ENCODE measurements at regions not wholly inside any gene's neighbourhood (a gene's known extent, or its start where the extent isn't known, plus 50 kb on each side); places are given as distances from the start of the nearest gene placed in this dataset.

GRCh38 chr2:39550701-39551285 is 113.7 kb upstream of the MAP4K3 start (continued):
- TF ChIP-seq SMAD1 (IDR thresholded peaks at IDR 0.05; ENCODE audit: low read depth, partially characterized antibody) (no peak), EP300 (IDR thresholded peaks at IDR 0.05; ENCODE audit: borderline replicate concordance in 1 of 2, control insufficient read depth in 1 of 2, low read depth in 2 of 2, low read length in 2 of 2) (no peak), POU2F2 (IDR thresholded peaks at IDR 0.05; ENCODE audit: borderline replicate concordance, low read depth, low read length) (no peak), PAX8 (IDR thresholded peaks at IDR 0.05) (no peak), HSF1 (IDR thresholded peaks at IDR 0.05; ENCODE audit: low read depth, low read length) (no peak)

GRCh38 chr2:39558906-39559305 is 106.8 kb upstream of the TMEM178A start:
- no peak overlapping the region for H2AFZ ChIP-seq (ENCODE audit: control insufficient read depth, low read depth, low read length)
- no peaks in the 10 kb centered on the region for H4K20me1 ChIP-seq (ENCODE audit: control insufficient read depth, insufficient read depth)
- no peak overlapping the region for H3K9ac ChIP-seq (ENCODE audit: control insufficient read depth, insufficient read depth, low read length)
- no peaks in the 10 kb centered on the region for H3K36me3 ChIP-seq (ENCODE audit: control insufficient read depth in 2 of 2, insufficient read depth in 2 of 2, low read length in 1 of 2)
- no peak overlapping the region for H3K4me2 ChIP-seq (ENCODE audit: control insufficient read depth, insufficient read depth)
- H3K79me2 ChIP-seq (ENCODE audit: control insufficient read depth, insufficient read depth, low read length) = no peaks in the 10 kb centered on the region
- ChIA-PET SMC1A (ENCODE audit: uncharacterized antibody, unreplicated experiment) (no interaction called here), RAD21 (ENCODE audit: unreplicated experiment) (no interaction called here), CTCF (interaction anchor here (0.7 kb wide), 1 partner anchor 567 kb away, joined by 3 read pairs; no protein-coding TSS in a partner anchor), POLR2A (no interaction called here)
- no peak overlapping the region for H3K27ac ChIP-seq (ENCODE audit: control insufficient read depth, insufficient read depth)
- TF ChIP-seq SIN3A (IDR thresholded peaks at IDR 0.05; ENCODE audit: low read depth, low read length) = no peak
- no peak for TF ChIP-seq KDM1A (IDR thresholded peaks at IDR 0.05; ENCODE audit: borderline replicate concordance)
- TF ChIP-seq SMAD5 (IDR thresholded peaks at IDR 0.05; ENCODE audit: low read depth) = no peak
- no peak for TF ChIP-seq TCF7 (IDR thresholded peaks at IDR 0.05; ENCODE audit: borderline replicate concordance)
- no peak for TF ChIP-seq RB1 (IDR thresholded peaks at IDR 0.05; ENCODE audit: borderline replicate concordance)
- TF ChIP-seq CHD4 (IDR thresholded peaks at IDR 0.05) = no peak
- TF ChIP-seq ETV6 (conservative IDR thresholded peaks at IDR 0.05 in 1 of 2, IDR thresholded peaks at IDR 0.05 in 1 of 2; ENCODE audit: borderline replicate concordance in 1 of 2, low read depth in 1 of 2) = no peak
- no peak for TF ChIP-seq ZNF687 (IDR thresholded peaks at IDR 0.05)
- no peak for TF ChIP-seq ZNF217 (IDR thresholded peaks at IDR 0.05)
- H3K27me3 ChIP-seq (replicated peaks in 1 of 2; ENCODE audit: control insufficient read depth in 2 of 2, insufficient read depth in 2 of 2, low read length in 1 of 2) = no peaks in the 10 kb centered on the region
- no peak for DNase-seq (ENCODE audit: low read depth, low spot score)
- FAIRE-seq = no peak
- 53% methylated on average over 1 of the region's 1 CpG for WGBS (ENCODE audit: insufficient coverage, insufficient replicate concordance, low lambda C conversion rate, missing lambda C conversion rate)
- intact Hi-C loops (cut with micrococcal nuclease; ENCODE audit: unreplicated experiment) = no loop called here
- no peak for ATAC-seq
- no peak overlapping the region for H3K4me3 ChIP-seq
- BruUV-seq (replicated peaks) = no TSS peak
- no peaks in the 10 kb centered on the region; the same call in 1 of the 3 replicates for H3K9me3 ChIP-seq (replicated peaks; ENCODE audit: control insufficient read depth, insufficient read depth, low read length)
- H3K4me1 ChIP-seq (ENCODE audit: control insufficient read depth, insufficient read depth, low read length) = no peaks in the 10 kb centered on the region
- in situ Hi-C loops (cut with MboI) = no loop called here
